Stimulated activated CD8-positive, alpha-beta memory T cell treated with anti-CD3 and anti-CD28 coated beads, Interleukin-4, amount 100 ng/mL, for 48 hours (primary cell): ENCODE measurements at regions not wholly inside any gene's neighbourhood (a gene's known extent, or its start where the extent isn't known, plus 50 kb on each side); places are given as distances from the start of the nearest gene placed in this dataset.

Experiments used
- DNase-seq: peaks from one replicate; pipeline ENCODE4 v3.0.0-alpha.2; 2020

GRCh38 chr2:3099145-3099859 is 278.3 kb downstream of the EIPR1 start:
- no peak for DNase-seq

GRCh38 chr2:3098231-3098630 is 279.4 kb downstream of the EIPR1 start:
- DNase-seq: no peak

- no peak for DNase-seq
Measured at GRCh38 chr2:3097804-3098203, 279.8 kb downstream of the EIPR1 start.

- no peak for DNase-seq
Measured at GRCh38 chr2:3094999-3095958, 282.3 kb downstream of the EIPR1 start.

GRCh38 chr2:3094318-3094717 is 283.3 kb downstream of the EIPR1 start:
- no peak for DNase-seq

GRCh38 chr2:3091696-3092095 is 285.9 kb downstream of the EIPR1 start:
- no peak for DNase-seq

- DNase-seq: no peak
Measured at GRCh38 chr2:3082705-3083104, 294.9 kb downstream of the EIPR1 start.

- DNase-seq: no peak
Measured at GRCh38 chr2:3079959-3080948, 297.4 kb downstream of the EIPR1 start.

- no peak for DNase-seq
Measured at GRCh38 chr2:3079466-3079865, 298.2 kb downstream of the EIPR1 start.

GRCh38 chr2:3078684-3079083 is 298.9 kb downstream of the EIPR1 start:
- no peak for DNase-seq

- no peak for DNase-seq
Measured at GRCh38 chr2:3076848-3077642, 300.6 kb downstream of the EIPR1 start.

GRCh38 chr2:3075991-3076340 is 301.7 kb downstream of the EIPR1 start:
- no peak for DNase-seq

GRCh38 chr2:3075316-3075990 is 302.2 kb downstream of the EIPR1 start:
- no peak for DNase-seq

- no peak for DNase-seq
Measured at GRCh38 chr2:3073704-3074103, 303.9 kb downstream of the EIPR1 start.

- DNase-seq: no peak
Measured at GRCh38 chr2:3073041-3073595, 304.5 kb downstream of the EIPR1 start.

- no peak for DNase-seq
Measured at GRCh38 chr2:3071685-3072263, 305.8 kb downstream of the EIPR1 start.

GRCh38 chr2:3066831-3067230 is 310.8 kb downstream of the EIPR1 start:
- no peak for DNase-seq

- DNase-seq: no peak
Measured at GRCh38 chr2:3065928-3066327, 311.7 kb downstream of the EIPR1 start.

- no peak for DNase-seq
Measured at GRCh38 chr2:3062476-3063260, 314.9 kb downstream of the EIPR1 start.

GRCh38 chr2:3060049-3060448 is 317.6 kb downstream of the EIPR1 start:
- no peak for DNase-seq
